Thyroid gland (tissue), 4 donors: ENCODE measurements at regions not wholly inside any gene's neighbourhood (a gene's known extent, or its start where the extent isn't known, plus 50 kb on each side); places are given as distances from the start of the nearest gene placed in this dataset.

Source experiments
- DNase-seq, 2 donors: peaks; one replicate each; pipeline ENCODE4 v3.0.0-alpha.2; 2019
- H3K27ac ChIP-seq, 3 donors: fragments of 200-600 bp; sonication (generic); 1 replicate in 2 of 3; 2 replicates in 1 of 3; pipeline ENCODE4 v1.5.1; 2016 to 2019; ENCODE audit warnings: mild to moderate bottlenecking in 1 of 3, moderate library complexity in 1 of 3
- H3K27me3 ChIP-seq: fragments of 200-600 bp; sonication (generic); one replicate; pipeline ENCODE4 v1.5.1; 2019
- H3K36me3 ChIP-seq, 2 donors: fragments of 200-600 bp; sonication (generic); one replicate each; pipeline ENCODE4 v1.5.1; 2016 to 2019
- H3K4me1 ChIP-seq, 2 donors: fragments of 200-600 bp; sonication (generic); one replicate each; pipeline ENCODE4 v1.5.1; 2017 to 2019
- H3K4me3 ChIP-seq, 3 donors: fragments of 200-600 bp; sonication (generic); replicated peaks in 1 of 3; 1 replicate in 2 of 3; 2 replicates in 1 of 3; pipeline ENCODE4 v1.5.1; 2016; ENCODE audit warnings: mild to moderate bottlenecking in 1 of 3
- H3K9me3 ChIP-seq: fragments of 200-600 bp; sonication (generic); one replicate; pipeline ENCODE4 v1.5.1; 2017
- POLR2A ChIP-seq, 2 donors: fragments of 450-650 bp; IDR thresholded peaks; one replicate each; pipeline ENCODE4 v1.6.1; 2017; ENCODE audit warnings: antibody characterized with exemption in 2 of 2, mild to moderate bottlenecking in 2 of 2, moderate library complexity in 1 of 2
- WGBS, 2 donors: methylation state at CpG; one replicate each; pipeline ENCODE4 v1.1.5; 2017; 5-methylcytosine and 5-hydroxymethylcytosine counted together
- intact Hi-C: fragments of 100-400 bp; cut with DNase I; formaldehyde crosslinking; loops from one replicate; pipeline ENCODE4 v1.15.1; 2023
- TF ChIP-seq, protein P1 (sequence below), 6 experiments: fragments of 200-600 bp in 3 of 6; fragments of 450-650 bp in 3 of 6; sonication (generic) in 3 of 6; IDR thresholded peaks; one replicate each; pipeline ENCODE4 v1.5.1; 2016 to 2019; ENCODE audit warnings: antibody characterized with exemption in 6 of 6, mild to moderate bottlenecking in 2 of 6, inconsistent platforms in 1 of 6, moderate library complexity in 1 of 6

- H3K36me3 ChIP-seq: no peaks in the 10 kb centered on the region
- intact Hi-C loops: no loop called here
- WGBS, 2 donors: 97 to 99% methylated on average over 4 of the region's 4 CpGs
These were observed 223.3 kb upstream of the ZNF217 start for GRCh38 chr20:53816872-53817398.

GRCh38 chr20:53815509-53815908 is 221.9 kb upstream of the ZNF217 start:
- no peak for TF ChIP-seq POLR2A (IDR thresholded peaks at IDR 0.05)
- TF ChIP-seq, protein P1, sequence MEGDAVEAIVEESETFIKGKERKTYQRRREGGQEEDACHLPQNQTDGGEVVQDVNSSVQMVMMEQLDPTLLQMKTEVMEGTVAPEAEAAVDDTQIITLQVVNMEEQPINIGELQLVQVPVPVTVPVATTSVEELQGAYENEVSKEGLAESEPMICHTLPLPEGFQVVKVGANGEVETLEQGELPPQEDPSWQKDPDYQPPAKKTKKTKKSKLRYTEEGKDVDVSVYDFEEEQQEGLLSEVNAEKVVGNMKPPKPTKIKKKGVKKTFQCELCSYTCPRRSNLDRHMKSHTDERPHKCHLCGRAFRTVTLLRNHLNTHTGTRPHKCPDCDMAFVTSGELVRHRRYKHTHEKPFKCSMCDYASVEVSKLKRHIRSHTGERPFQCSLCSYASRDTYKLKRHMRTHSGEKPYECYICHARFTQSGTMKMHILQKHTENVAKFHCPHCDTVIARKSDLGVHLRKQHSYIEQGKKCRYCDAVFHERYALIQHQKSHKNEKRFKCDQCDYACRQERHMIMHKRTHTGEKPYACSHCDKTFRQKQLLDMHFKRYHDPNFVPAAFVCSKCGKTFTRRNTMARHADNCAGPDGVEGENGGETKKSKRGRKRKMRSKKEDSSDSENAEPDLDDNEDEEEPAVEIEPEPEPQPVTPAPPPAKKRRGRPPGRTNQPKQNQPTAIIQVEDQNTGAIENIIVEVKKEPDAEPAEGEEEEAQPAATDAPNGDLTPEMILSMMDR (IDR thresholded peaks at IDR 0.05): no peak
- intact Hi-C loops: no loop called here
- DNase-seq: no peak

More at GRCh38 chr20:53816872-53817398, 223.3 kb upstream of the ZNF217 start:
- H3K9me3 ChIP-seq: no peaks in the 10 kb centered on the region
- DNase-seq: no peak
- TF ChIP-seq, protein P1 (IDR thresholded peaks at IDR 0.05): no peak
- no peaks in the 10 kb centered on the region for H3K4me1 ChIP-seq
- H3K4me3 ChIP-seq: no peak overlapping the region
- no peaks in the 10 kb centered on the region for H3K27me3 ChIP-seq
- no peak overlapping the region for H3K27ac ChIP-seq

GRCh38 chr20:53814060-53814459 is 220.4 kb upstream of the ZNF217 start:
- 94 to 100% methylated on average over 2 of the region's 2 CpGs for WGBS, 2 donors
- intact Hi-C loops: no loop called here

More at GRCh38 chr20:53815509-53815908, 221.9 kb upstream of the ZNF217 start:
- Histone ChIP-seq H3K27me3 (no peaks in the 10 kb centered on the region), H3K4me3 (no peak overlapping the region), H3K27ac (no peak overlapping the region), H3K4me1 (no peaks in the 10 kb centered on the region), H3K9me3 (no peaks in the 10 kb centered on the region), H3K36me3 (no peaks in the 10 kb centered on the region)

GRCh38 chr20:53813636-53814035 is 220.0 kb upstream of the ZNF217 start:
- no peak overlapping the region for H3K4me3 ChIP-seq
- H3K36me3 ChIP-seq: no peaks in the 10 kb centered on the region
- DNase-seq: no peak
- intact Hi-C loops: no loop called here
- TF ChIP-seq, protein P1 (IDR thresholded peaks at IDR 0.05): no peak
- no peak for TF ChIP-seq POLR2A (IDR thresholded peaks at IDR 0.05)
- no peaks in the 10 kb centered on the region for H3K27me3 ChIP-seq
- H3K4me1 ChIP-seq: no peaks in the 10 kb centered on the region
- no peaks in the 10 kb centered on the region for H3K9me3 ChIP-seq
- WGBS, 2 donors: 79 to 81% methylated on average over 5 of the region's 5 CpGs
- no peak overlapping the region for H3K27ac ChIP-seq

More at GRCh38 chr20:53814060-53814459, 220.4 kb upstream of the ZNF217 start:
- H3K27ac ChIP-seq: no peak overlapping the region
- H3K4me3 ChIP-seq: no peak overlapping the region
- no peaks in the 10 kb centered on the region for H3K4me1 ChIP-seq
- no peaks in the 10 kb centered on the region for H3K27me3 ChIP-seq
- TF ChIP-seq, protein P1 (IDR thresholded peaks at IDR 0.05): no peak
- H3K36me3 ChIP-seq: no peaks in the 10 kb centered on the region
- H3K9me3 ChIP-seq: no peaks in the 10 kb centered on the region
- no peak for DNase-seq

DNA sequence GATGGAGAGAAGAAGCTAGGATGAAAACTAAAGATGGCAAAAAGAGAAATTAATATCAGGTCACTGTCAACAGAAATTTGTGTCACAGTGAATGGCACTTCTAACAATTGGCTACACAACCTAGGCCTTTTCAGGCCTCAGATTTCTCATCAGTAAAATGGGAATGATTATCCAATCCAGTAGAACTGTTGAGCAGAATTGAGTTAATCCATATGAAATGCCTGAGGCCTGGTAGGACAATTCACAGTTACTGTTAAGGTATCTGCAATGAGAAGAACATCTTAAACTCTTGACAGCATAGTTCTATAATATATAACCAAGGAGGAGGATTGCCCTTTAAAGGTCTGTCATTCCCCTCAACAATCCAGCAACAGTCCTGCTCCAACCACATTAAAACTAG is 217.9 kb upstream of the ZNF217 start:
- intact Hi-C loops: no loop called here
- Histone ChIP-seq H3K36me3 (no peaks in the 10 kb centered on the region), H3K27me3 (no peaks in the 10 kb centered on the region), H3K4me3 (no peak overlapping the region), H3K9me3 (no peaks in the 10 kb centered on the region), H3K27ac (no peak overlapping the region), H3K4me1 (no peaks in the 10 kb centered on the region)
- TF ChIP-seq POLR2A (IDR thresholded peaks at IDR 0.05): no peak
- no peak for DNase-seq
